GM13976 (cell line): ENCODE measurements at regions not wholly inside any gene's neighbourhood (a gene's known extent, or its start where the extent isn't known, plus 50 kb on each side); places are given as distances from the start of the nearest gene placed in this dataset.

ENCODE experiments used
- DNase-seq: peaks from one replicate; pipeline ENCODE4 v3.0.0; 2012; ENCODE audit warnings: low spot score
- in situ Hi-C: fragments of 300-500 bp; cut with MboI; formaldehyde crosslinking; loops from one replicate; pipeline ENCODE4 v1.12.0; 2022; ENCODE audit warnings: low sequenced_read_pairs, mixed read lengths, inconsistent platforms; ENCODE audit not compliant: unreplicated experiment
- TF ChIP-seq, protein P1 (sequence below): IDR thresholded peaks from 2 replicates; pipeline ENCODE4 v1.5.1; 2012; ENCODE audit warnings: borderline replicate concordance, mild to moderate bottlenecking; ENCODE audit not compliant: insufficient read depth; ENCODE audit errors: extremely low read depth, missing control alignments, control extremely low read depth

DNA sequence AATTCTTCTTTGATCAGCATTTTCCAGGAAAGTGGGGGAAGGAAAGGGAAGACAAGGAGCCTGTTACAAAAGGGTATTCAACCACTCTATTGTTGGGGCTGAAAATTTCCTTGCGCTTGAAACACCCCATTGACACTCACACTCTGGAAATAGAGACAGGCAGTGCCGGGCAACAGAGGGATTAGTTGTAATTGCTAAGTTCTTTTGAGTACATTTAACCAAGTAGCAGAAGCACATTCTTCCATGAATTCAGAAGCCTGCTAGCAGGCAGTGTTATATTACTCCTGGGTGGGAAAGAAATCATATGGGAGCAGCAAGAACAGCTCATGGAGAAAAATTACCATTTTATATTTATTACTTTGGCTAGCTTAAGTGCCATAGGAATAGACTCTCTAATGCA is 745.5 kb downstream of the C6orf118 start:
- DNase-seq: no peak
- in situ Hi-C loops: no loop called here
- TF ChIP-seq, protein P1, sequence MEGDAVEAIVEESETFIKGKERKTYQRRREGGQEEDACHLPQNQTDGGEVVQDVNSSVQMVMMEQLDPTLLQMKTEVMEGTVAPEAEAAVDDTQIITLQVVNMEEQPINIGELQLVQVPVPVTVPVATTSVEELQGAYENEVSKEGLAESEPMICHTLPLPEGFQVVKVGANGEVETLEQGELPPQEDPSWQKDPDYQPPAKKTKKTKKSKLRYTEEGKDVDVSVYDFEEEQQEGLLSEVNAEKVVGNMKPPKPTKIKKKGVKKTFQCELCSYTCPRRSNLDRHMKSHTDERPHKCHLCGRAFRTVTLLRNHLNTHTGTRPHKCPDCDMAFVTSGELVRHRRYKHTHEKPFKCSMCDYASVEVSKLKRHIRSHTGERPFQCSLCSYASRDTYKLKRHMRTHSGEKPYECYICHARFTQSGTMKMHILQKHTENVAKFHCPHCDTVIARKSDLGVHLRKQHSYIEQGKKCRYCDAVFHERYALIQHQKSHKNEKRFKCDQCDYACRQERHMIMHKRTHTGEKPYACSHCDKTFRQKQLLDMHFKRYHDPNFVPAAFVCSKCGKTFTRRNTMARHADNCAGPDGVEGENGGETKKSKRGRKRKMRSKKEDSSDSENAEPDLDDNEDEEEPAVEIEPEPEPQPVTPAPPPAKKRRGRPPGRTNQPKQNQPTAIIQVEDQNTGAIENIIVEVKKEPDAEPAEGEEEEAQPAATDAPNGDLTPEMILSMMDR: no peak

DNA sequence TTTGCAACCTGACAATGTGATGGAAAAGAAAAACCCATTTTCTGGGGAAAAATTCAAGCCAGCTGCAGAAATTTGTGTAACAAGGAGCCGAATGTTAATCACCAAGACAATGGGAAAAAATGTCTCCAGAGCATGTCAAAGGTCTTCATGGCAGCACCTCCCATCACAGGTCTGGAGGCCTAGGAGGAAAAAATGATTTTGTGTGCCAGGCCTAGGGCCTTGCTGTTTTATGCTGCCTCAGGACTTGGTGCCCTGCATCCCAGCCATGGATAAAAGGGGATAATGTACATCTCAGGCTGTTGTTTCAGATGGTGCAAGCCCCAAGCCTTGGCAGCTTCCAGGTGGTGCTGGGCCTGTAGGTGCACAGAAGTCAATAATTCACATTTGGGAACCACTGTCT is 747.7 kb downstream of the C6orf118 start:
- DNase-seq: no peak
- in situ Hi-C loops: no loop called here
- TF ChIP-seq, protein P1: no peak

DNA sequence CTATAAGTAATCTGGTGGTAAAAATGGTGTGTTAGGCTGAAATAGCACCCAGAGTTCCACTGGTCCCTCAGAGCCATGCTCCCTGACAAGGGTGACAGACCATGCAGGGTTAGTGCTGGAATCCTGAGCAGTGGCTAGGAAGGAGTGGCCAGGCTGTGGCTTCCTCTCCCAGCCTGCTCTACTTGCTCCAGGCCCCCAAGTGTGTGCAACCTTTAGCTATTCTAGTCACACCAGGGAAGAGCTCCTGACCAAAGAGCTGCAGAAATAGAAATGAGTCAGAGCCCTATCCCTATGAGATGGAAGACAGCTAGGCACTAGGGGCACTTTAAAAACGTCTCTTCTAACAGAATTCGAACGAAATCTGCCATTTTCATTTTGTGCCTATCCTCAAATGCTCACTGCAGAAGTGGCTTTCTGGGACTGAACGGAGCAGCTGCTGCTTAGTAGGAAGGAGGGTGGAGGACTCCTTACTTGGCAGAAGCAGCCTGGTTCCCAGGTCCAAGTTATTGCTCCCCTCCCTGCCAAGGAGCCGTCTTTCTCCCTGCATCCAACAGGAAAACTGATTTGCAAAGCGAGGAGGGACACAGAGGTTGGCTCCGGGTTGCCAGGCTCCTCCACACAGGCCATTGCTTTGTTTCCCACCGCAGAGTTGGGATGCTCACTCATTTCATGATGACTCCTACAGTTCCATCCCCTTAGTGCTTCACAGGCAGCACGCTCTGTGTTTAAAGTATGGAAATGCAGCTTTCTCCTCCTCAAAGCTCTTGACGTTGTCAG is 754.5 kb downstream of the C6orf118 start:
- in situ Hi-C loops: no loop called here
- TF ChIP-seq, protein P1: no peak
- no peak for DNase-seq

DNA sequence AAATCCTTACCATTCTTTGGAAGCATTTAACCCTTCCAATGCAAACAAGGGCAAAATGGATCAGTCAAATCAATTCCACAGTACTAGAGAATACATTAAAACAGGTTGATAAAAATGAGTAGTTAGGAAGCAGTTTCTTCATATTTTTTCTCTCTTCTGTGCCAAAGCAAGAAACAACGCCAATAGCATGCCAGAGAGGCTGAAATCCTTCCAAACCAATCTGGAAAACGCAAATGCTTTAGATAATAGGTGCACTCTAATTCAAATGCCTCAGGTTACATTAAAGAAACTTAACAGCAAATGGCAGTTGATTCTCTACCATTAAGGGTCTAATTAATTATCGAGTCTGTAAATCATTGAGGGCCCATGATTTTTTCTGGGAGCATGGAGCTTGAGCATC is 755.2 kb downstream of the C6orf118 start:
- TF ChIP-seq, protein P1: no peak
- in situ Hi-C loops: no loop called here
- DNase-seq: no peak

DNA sequence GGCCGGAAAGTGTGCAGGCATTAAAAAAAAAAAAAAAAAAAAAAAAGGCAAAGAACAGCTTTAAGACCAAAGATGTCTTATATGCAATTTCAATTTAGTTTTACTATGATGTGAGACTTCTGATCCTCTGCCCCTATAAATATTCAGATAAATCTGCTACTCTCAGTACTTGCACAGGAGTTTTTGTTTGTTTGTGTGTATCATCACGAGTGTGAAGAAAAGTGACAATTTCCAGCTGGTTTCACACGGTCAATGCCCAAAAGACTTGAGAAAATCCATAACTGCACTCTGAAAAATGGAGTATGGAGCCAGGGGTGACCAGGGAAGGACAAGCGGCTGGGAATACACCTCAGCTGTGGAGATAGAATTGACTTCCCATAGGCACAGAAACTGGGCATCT is 757.7 kb downstream of the C6orf118 start:
- in situ Hi-C loops: no loop called here

DNA sequence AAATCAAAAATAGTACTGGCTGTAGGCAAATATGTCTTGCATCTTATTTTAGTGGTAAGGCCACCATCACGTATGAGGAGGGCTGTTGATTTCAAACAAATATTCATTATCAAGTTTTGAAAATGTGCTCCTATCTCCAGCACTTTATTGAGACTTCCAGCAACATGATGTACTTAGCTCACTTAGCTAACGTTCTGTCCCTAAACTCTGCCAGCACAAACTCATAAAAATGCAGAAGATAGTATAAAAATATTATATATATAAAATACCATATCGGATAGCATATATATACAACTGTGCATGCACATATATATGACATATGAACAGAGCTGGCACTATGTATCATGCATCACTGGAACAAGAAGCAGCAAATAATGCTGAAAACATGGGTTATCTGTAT is 762.3 kb downstream of the C6orf118 start:
- TF ChIP-seq, protein P1: no peak
- no peak for DNase-seq
- in situ Hi-C loops: no loop called here

More for the DNA sequence above, 757.7 kb downstream of the C6orf118 start:
- no peak for DNase-seq
- TF ChIP-seq, protein P1: no peak
